Endothelial cell of umbilical vein (primary cell): ENCODE measurements at regions not wholly inside any gene's neighbourhood (a gene's known extent, or its start where the extent isn't known, plus 50 kb on each side); places are given as distances from the start of the nearest gene placed in this dataset.

Experiments
- BruUV-seq: library from RNA; stranded (reverse); fragments of 400-500 nt; replicated peaks from 2 replicates; lab custom pipeline; 2021; lab: Mats Ljungman, UMichigan
- CTCF ChIA-PET: fragments of 300-600, 350-600 bp; sonication (Branson Sonifier 250); formaldehyde crosslinking; loops from one replicate; lab custom pipeline; 2021; ENCODE audit warnings: antibody characterized with exemption, inconsistent platforms; lab: Charles Lee
- POLR2A ChIA-PET: fragments of 300-600, 350-600 bp; sonication (Branson Sonifier 250); formaldehyde crosslinking; loops from one replicate; lab custom pipeline; 2021; ENCODE audit warnings: antibody characterized with exemption, inconsistent platforms; lab: Charles Lee
- DNase-seq: peaks from one replicate; pipeline ENCODE4 v3.0.0-alpha.2; 2011; ENCODE audit warnings: low read depth, low spot score
- FAIRE-seq: peaks from 2 replicates; lab custom pipeline; 2011; peaks lifted over from hg19 to GRCh38; lab: Jason Lieb, UNC
- H2AFZ ChIP-seq: 2 replicates; pipeline ENCODE4 v1.6.0; 2012; ENCODE audit warnings: low read depth, low read length, control low read depth, inconsistent platforms
- H3K27ac ChIP-seq: 2 replicates; pipeline ENCODE4 v1.5.1; 2011; ENCODE audit warnings: low read depth, mild to moderate bottlenecking, control low read depth, low read length, moderate library complexity; ENCODE audit not compliant: insufficient read depth
- H3K27me3 ChIP-seq, 2 experiments: 2 replicates each; pipeline versions ENCODE4 v1.6.0 to v1.6.1; 2011; ENCODE audit warnings: low read length in 2 of 2, mixed read lengths in 1 of 2; ENCODE audit not compliant: control insufficient read depth in 2 of 2, insufficient read depth in 2 of 2
- H3K36me3 ChIP-seq, 2 experiments: 2 replicates in 1 of 2; 3 replicates in 1 of 2; pipeline ENCODE4 v1.5.1; 2011; ENCODE audit warnings: low read length in 2 of 2, mild to moderate bottlenecking in 1 of 2, moderate library complexity in 1 of 2; ENCODE audit not compliant: control insufficient read depth in 2 of 2, insufficient read depth in 2 of 2; ENCODE audit errors: extremely low read depth in 1 of 2
- H3K4me1 ChIP-seq: 3 replicates; pipeline ENCODE4 v1.5.1; 2011; ENCODE audit warnings: mild to moderate bottlenecking, low read length; ENCODE audit not compliant: control insufficient read depth, insufficient read depth; ENCODE audit errors: extremely low read depth
- H3K4me2 ChIP-seq: 2 replicates; pipeline ENCODE4 v1.6.1; 2011; ENCODE audit warnings: low read length, control low read depth, mixed read lengths; ENCODE audit not compliant: insufficient read depth
- H3K4me3 ChIP-seq, 3 experiments: fragments of 200-600 bp in 1 of 3; sonication (generic), shearing (Covaris generic) in 1 of 3; replicated peaks in 1 of 3; 2 replicates each; pipeline ENCODE4 v1.5.1; 2011 to 2016; ENCODE audit warnings: control low read depth in 3 of 3, low read length in 3 of 3, mild to moderate bottlenecking in 2 of 3, inconsistent platforms in 1 of 3, low read depth in 1 of 3, moderate library complexity in 1 of 3; ENCODE audit not compliant: insufficient read depth in 1 of 3
- H3K79me2 ChIP-seq: 2 replicates; pipeline ENCODE4 v1.6.0; 2012; ENCODE audit warnings: low read length, inconsistent platforms; ENCODE audit not compliant: control insufficient read depth, insufficient read depth
- H3K9ac ChIP-seq: replicated peaks from 2 replicates; pipeline ENCODE3; 2011; ENCODE audit warnings: low read length, control low read depth; ENCODE audit not compliant: insufficient read depth; ENCODE audit errors: extremely low read depth
- H3K9me1 ChIP-seq: replicated peaks from 3 replicates; pipeline ENCODE4 v1.6.0; 2011; ENCODE audit warnings: mild to moderate bottlenecking, low read length; ENCODE audit not compliant: control insufficient read depth, insufficient read depth; ENCODE audit errors: extremely low read depth
- H3K9me3 ChIP-seq: replicated peaks from 2 replicates; pipeline ENCODE4 v1.5.1; 2012; ENCODE audit warnings: low read length, inconsistent platforms; ENCODE audit not compliant: control insufficient read depth, insufficient read depth
- H4K20me1 ChIP-seq: replicated peaks from 2 replicates; pipeline ENCODE3; 2011; ENCODE audit warnings: mild to moderate bottlenecking, low read length; ENCODE audit not compliant: control insufficient read depth, insufficient read depth; ENCODE audit errors: extremely low read depth
- CTCF ChIP-seq, 2 donors: IDR thresholded peaks; 1 replicate in 1 of 2; 2 replicates in 1 of 2; pipeline ENCODE4 v1.5.1; 2011; ENCODE audit warnings: low read length in 2 of 2, mild to moderate bottlenecking in 2 of 2, moderate library complexity in 2 of 2, control low read depth in 1 of 2, inconsistent platforms in 1 of 2, low read depth in 1 of 2; ENCODE audit not compliant: insufficient read depth in 1 of 2; ENCODE audit errors: extremely low read depth in 1 of 2
- EZH2 ChIP-seq: IDR thresholded peaks from 2 replicates; pipeline ENCODE4 v1.6.1; 2012; ENCODE audit warnings: borderline replicate concordance, low read depth, mild to moderate bottlenecking, moderate library complexity, low read length, inconsistent platforms; ENCODE audit not compliant: severe bottlenecking
- FOS ChIP-seq: IDR thresholded peaks from 2 replicates; pipeline ENCODE4 v1.6.1; 2011; ENCODE audit warnings: mild to moderate bottlenecking, low read length, moderate library complexity, borderline replicate concordance; ENCODE audit not compliant: insufficient read depth
- GATA2 ChIP-seq: IDR thresholded peaks from 2 replicates; pipeline ENCODE4 v1.7.0; 2011; ENCODE audit warnings: low read depth, mild to moderate bottlenecking, moderate library complexity, mixed read lengths, low read length; ENCODE audit not compliant: insufficient read length, insufficient read depth
- JUN ChIP-seq: IDR thresholded peaks from 2 replicates; pipeline ENCODE4 v1.6.1; 2011; ENCODE audit warnings: borderline replicate concordance, low read depth; ENCODE audit not compliant: insufficient read length, insufficient read depth
- MAX ChIP-seq: IDR thresholded peaks from 2 replicates; pipeline ENCODE4 v1.6.1; 2011; ENCODE audit not compliant: insufficient read depth, insufficient read length
- MYC ChIP-seq: IDR thresholded peaks from one replicate; pipeline ENCODE4 v1.6.1; 2011; ENCODE audit warnings: mild to moderate bottlenecking, low read depth, low read length
- POLR2A ChIP-seq: IDR thresholded peaks from 2 replicates; pipeline ENCODE4 v1.6.1; 2012; ENCODE audit warnings: low read depth, mild to moderate bottlenecking, control low read depth, low read length
- POLR2AphosphoS5 ChIP-seq: IDR thresholded peaks from 2 replicates; pipeline ENCODE4 v1.6.1; 2012; ENCODE audit warnings: low read depth, mild to moderate bottlenecking, control low read depth, low read length, moderate library complexity; ENCODE audit not compliant: insufficient read depth
- dilution Hi-C: fragments of 300-500 bp; cut with MboI; formaldehyde crosslinking; loops from one replicate; pipeline ENCODE4 v1.15.0; 2019; ENCODE audit warnings: low sequenced_read_pairs; ENCODE audit not compliant: extremely low pct_ligation_motif_present
- intact Hi-C: fragments of 100-400 bp; cut with micrococcal nuclease; formaldehyde crosslinking; loops from one replicate; pipeline ENCODE4 v1.10.0; 2022

- Histone ChIP-seq H3K27me3 (peaks cover 0 to 2% of the 10 kb centered on the region in 2 experiments), H3K4me2 (no peak overlapping the region), H3K9ac (no peak overlapping the region), H3K27ac (no peak overlapping the region), H2AFZ (no peak overlapping the region), H3K9me1 (no peaks in the 10 kb centered on the region), H3K79me2 (no peaks in the 10 kb centered on the region), H3K9me3 (no peaks in the 10 kb centered on the region), H3K4me3 (no peak overlapping the region), H3K4me1 (peaks cover 6% of the 10 kb centered on the region), H3K36me3 (no peaks in the 10 kb centered on the region), H4K20me1 (no peaks in the 10 kb centered on the region)
- POLR2A ChIA-PET: no interaction called here
- TF ChIP-seq FOS (no peak), CTCF (IDR thresholded peaks at IDR 0.05; ENCODE audit: extremely low read depth in 1 of 2, insufficient read depth in 1 of 2, low read depth in 1 of 2, low read length in 2 of 2) (no peak), GATA2 (no peak), MAX (no peak)
- intact Hi-C loops: no loop called here
- dilution Hi-C loops: no loop called here
- FAIRE-seq: no peak
- DNase-seq: no peak
- CTCF ChIA-PET: interaction anchor here (0.6 to 1.6 kb wide), 2 partner anchors 25 to 59 kb away, joined by 3 read pairs; no protein-coding TSS in a partner anchor
- BruUV-seq: no TSS peak
These were observed 136.6 kb downstream of the SYF2 start for GRCh38 chr1:25095635-25096200.

- intact Hi-C loops (no loop called here), dilution Hi-C loops (no loop called here)
- ChIA-PET POLR2A (no interaction called here), CTCF (interaction anchor here (0.6 to 1.6 kb wide), 3 partner anchors 10 to 58 kb away, joined by 3 read pairs; no protein-coding TSS in a partner anchor)
- H3K27me3 ChIP-seq: peaks cover 0 to 2% of the 10 kb centered on the region in 2 experiments
- H2AFZ ChIP-seq: peak overlapping the region; percentile 54
- FAIRE-seq: peak; percentile 67
- no peaks in the 10 kb centered on the region for H3K9me1 ChIP-seq
- no peaks in the 10 kb centered on the region for H3K9me3 ChIP-seq
- H3K36me3 ChIP-seq: no peaks in the 10 kb centered on the region
- H3K79me2 ChIP-seq: no peaks in the 10 kb centered on the region
- peak; percentile 10 for DNase-seq
- no TSS peak for BruUV-seq
- TF ChIP-seq POLR2A (no peak), MAX (no peak), GATA2 (no peak), JUN (no peak), CTCF (IDR thresholded peaks at IDR 0.05; ENCODE audit: extremely low read depth in 1 of 2, insufficient read depth in 1 of 2, low read depth in 1 of 2, low read length in 2 of 2) (no peak), FOS (peak; percentile 26), MYC (no peak), EZH2 (no peak), POLR2AphosphoS5 (peak; percentile 52)
- no peak overlapping the region for H3K4me3 ChIP-seq
- no peak overlapping the region for H3K4me2 ChIP-seq
- no peaks in the 10 kb centered on the region for H4K20me1 ChIP-seq
- no peak overlapping the region for H3K9ac ChIP-seq
- H3K27ac ChIP-seq: no peak overlapping the region
- H3K4me1 ChIP-seq: peaks cover 6% of the 10 kb centered on the region
These were observed 137.3 kb downstream of the SYF2 start for GRCh38 chr1:25094995-25095394.
